Neural cell (in vitro differentiated cells): ENCODE measurements at regions not wholly inside any gene's neighbourhood (a gene's known extent, or its start where the extent isn't known, plus 50 kb on each side); places are given as distances from the start of the nearest gene placed in this dataset.
A peak's percentile ranks its signal among the peaks of the same experiment; 100 is the strongest.

Source experiments
- H2AFZ ChIP-seq: fragments of 200-600, 300-800 bp; sonication (generic), shearing (Covaris generic); 2 replicates; pipeline ENCODE4 v1.6.0; 2014; ENCODE audit warnings: low read depth, mild to moderate bottlenecking, antibody characterized with exemption, low read length, moderate library complexity
- H3F3A ChIP-seq: fragments of 200-600 bp; shearing (Covaris generic); 2 replicates; pipeline ENCODE4 v1.6.1; 2016; ENCODE audit warnings: mild to moderate bottlenecking, moderate library complexity, mixed read lengths, antibody characterized with exemption, low read length; ENCODE audit not compliant: insufficient read depth, poor library complexity, severe bottlenecking
- H3K27ac ChIP-seq: fragments of 200-600, 300-800 bp; sonication (generic), shearing (Covaris generic); 2 replicates; pipeline ENCODE4 v1.5.1; 2014; ENCODE audit warnings: mild to moderate bottlenecking, low read length, moderate library complexity
- H3K27me3 ChIP-seq: fragments of 300-800, 200-600 bp; sonication (generic), shearing (Covaris generic); 2 replicates; pipeline ENCODE4 v1.6.0; 2014; ENCODE audit warnings: mild to moderate bottlenecking, low read depth, low read length, moderate library complexity; ENCODE audit not compliant: insufficient read depth
- H3K36me3 ChIP-seq: fragments of 300-800, 200-600 bp; sonication (generic), shearing (Covaris generic); 2 replicates; pipeline ENCODE4 v1.5.1; 2014; ENCODE audit warnings: mild to moderate bottlenecking, antibody characterized with exemption, low read length, moderate library complexity; ENCODE audit not compliant: insufficient read depth
- H3K4me2 ChIP-seq: fragments of 300-800, 200-600 bp; sonication (generic), shearing (Covaris generic); 2 replicates; pipeline ENCODE4 v1.6.0; 2014; ENCODE audit warnings: mild to moderate bottlenecking, low read length
- H3K4me3 ChIP-seq: fragments of 300-800, 200-600 bp; sonication (generic), shearing (Covaris generic); 2 replicates; pipeline ENCODE4 v1.5.1; 2014; ENCODE audit warnings: mild to moderate bottlenecking, low read length, moderate library complexity
- H3K79me2 ChIP-seq: fragments of 200-600 bp; shearing (Covaris generic); replicated peaks from 2 replicates; pipeline ENCODE4 v1.6.0; 2014; ENCODE audit warnings: mild to moderate bottlenecking, low read length, moderate library complexity; ENCODE audit not compliant: insufficient read depth
- H3K9ac ChIP-seq: fragments of 300-800, 200-600 bp; sonication (generic), shearing (Covaris generic); 2 replicates; pipeline ENCODE4 v1.6.1; 2016; ENCODE audit warnings: mild to moderate bottlenecking, low read length, mixed read lengths
- H3K9me2 ChIP-seq: fragments of 200-600 bp; shearing (Covaris generic); 2 replicates; pipeline ENCODE4 v1.6.1; 2016; ENCODE audit warnings: mild to moderate bottlenecking, low read length, mixed read lengths; ENCODE audit not compliant: insufficient read depth
- H3K9me3 ChIP-seq: fragments of 200-600, 300-800 bp; sonication (generic), shearing (Covaris generic); 2 replicates; pipeline ENCODE4 v1.6.1; 2016; ENCODE audit warnings: mild to moderate bottlenecking, mixed run types, low read length, moderate library complexity, mixed read lengths
- H4K20me1 ChIP-seq: fragments of 200-600 bp; shearing (Covaris generic); 2 replicates; pipeline ENCODE4 v1.6.1; 2016; ENCODE audit warnings: mild to moderate bottlenecking, mixed run types; ENCODE audit not compliant: insufficient read depth
- CTCF ChIP-seq: fragments of 450-650 bp; IDR thresholded peaks from 2 replicates; pipeline ENCODE4 v1.5.1; 2014; ENCODE audit warnings: antibody characterized with exemption, mild to moderate bottlenecking, moderate library complexity; ENCODE audit not compliant: poor library complexity, severe bottlenecking
- EP300 ChIP-seq: fragments of 450-650 bp; conservative IDR thresholded peaks from 2 replicates; pipeline ENCODE4 v1.6.1; 2014; ENCODE audit warnings: antibody characterized with exemption, mild to moderate bottlenecking, moderate library complexity; ENCODE audit not compliant: poor library complexity, severe bottlenecking
- EZH2 ChIP-seq: fragments of 200-600, 300-800 bp; shearing (Covaris generic), sonication (generic); IDR thresholded peaks from 2 replicates; pipeline ENCODE4 v1.6.1; 2014; ENCODE audit warnings: antibody characterized with exemption, low read length, borderline replicate concordance, mild to moderate bottlenecking; ENCODE audit not compliant: insufficient read depth, poor library complexity, severe bottlenecking
- MXI1 ChIP-seq: fragments of 450-650 bp; conservative IDR thresholded peaks from 2 replicates; pipeline ENCODE4 v1.6.1; 2014; ENCODE audit warnings: antibody characterized with exemption, mild to moderate bottlenecking; ENCODE audit not compliant: poor library complexity, severe bottlenecking
- POLR2AphosphoS5 ChIP-seq: IDR thresholded peaks from 2 replicates; pipeline ENCODE4 v1.6.1; 2012
- RAD21 ChIP-seq: fragments of 450-650 bp; conservative IDR thresholded peaks from 2 replicates; pipeline ENCODE4 v1.6.1; 2014; ENCODE audit warnings: antibody characterized with exemption, mild to moderate bottlenecking, moderate library complexity
- SMC3 ChIP-seq: fragments of 450-650 bp; conservative IDR thresholded peaks from 2 replicates; pipeline ENCODE4 v1.6.1; 2014; ENCODE audit warnings: antibody characterized with exemption, mild to moderate bottlenecking, moderate library complexity; ENCODE audit not compliant: poor library complexity
- TAF1 ChIP-seq: IDR thresholded peaks from 2 replicates; pipeline ENCODE4 v1.6.1; 2012; ENCODE audit warnings: low read depth
- TF ChIP-seq, protein P1 (sequence below): IDR thresholded peaks from 2 replicates; pipeline ENCODE4 v1.6.1; 2012; ENCODE audit warnings: borderline replicate concordance

- no peak overlapping the region for H2AFZ ChIP-seq
- H3F3A ChIP-seq, result no peaks in the 10 kb centered on the region
- H3K9me2 ChIP-seq, result no peaks in the 10 kb centered on the region
- no peaks in the 10 kb centered on the region for H3K9me3 ChIP-seq
- H3K36me3 ChIP-seq, result no peaks in the 10 kb centered on the region
- no peaks in the 10 kb centered on the region for H4K20me1 ChIP-seq
- no peak overlapping the region for H3K4me3 ChIP-seq
- H3K79me2 ChIP-seq, result no peaks in the 10 kb centered on the region
- peak overlapping the region; percentile 43 for H3K27ac ChIP-seq
- no peak overlapping the region for H3K4me2 ChIP-seq
- TF ChIP-seq POLR2AphosphoS5 (peak; percentile 20), TAF1 (no peak), RAD21 (no peak), MXI1 (no peak), CTCF (no peak), SMC3 (no peak), EZH2 (no peak), EP300 (peak; percentile 34)
- TF ChIP-seq, protein P1, sequence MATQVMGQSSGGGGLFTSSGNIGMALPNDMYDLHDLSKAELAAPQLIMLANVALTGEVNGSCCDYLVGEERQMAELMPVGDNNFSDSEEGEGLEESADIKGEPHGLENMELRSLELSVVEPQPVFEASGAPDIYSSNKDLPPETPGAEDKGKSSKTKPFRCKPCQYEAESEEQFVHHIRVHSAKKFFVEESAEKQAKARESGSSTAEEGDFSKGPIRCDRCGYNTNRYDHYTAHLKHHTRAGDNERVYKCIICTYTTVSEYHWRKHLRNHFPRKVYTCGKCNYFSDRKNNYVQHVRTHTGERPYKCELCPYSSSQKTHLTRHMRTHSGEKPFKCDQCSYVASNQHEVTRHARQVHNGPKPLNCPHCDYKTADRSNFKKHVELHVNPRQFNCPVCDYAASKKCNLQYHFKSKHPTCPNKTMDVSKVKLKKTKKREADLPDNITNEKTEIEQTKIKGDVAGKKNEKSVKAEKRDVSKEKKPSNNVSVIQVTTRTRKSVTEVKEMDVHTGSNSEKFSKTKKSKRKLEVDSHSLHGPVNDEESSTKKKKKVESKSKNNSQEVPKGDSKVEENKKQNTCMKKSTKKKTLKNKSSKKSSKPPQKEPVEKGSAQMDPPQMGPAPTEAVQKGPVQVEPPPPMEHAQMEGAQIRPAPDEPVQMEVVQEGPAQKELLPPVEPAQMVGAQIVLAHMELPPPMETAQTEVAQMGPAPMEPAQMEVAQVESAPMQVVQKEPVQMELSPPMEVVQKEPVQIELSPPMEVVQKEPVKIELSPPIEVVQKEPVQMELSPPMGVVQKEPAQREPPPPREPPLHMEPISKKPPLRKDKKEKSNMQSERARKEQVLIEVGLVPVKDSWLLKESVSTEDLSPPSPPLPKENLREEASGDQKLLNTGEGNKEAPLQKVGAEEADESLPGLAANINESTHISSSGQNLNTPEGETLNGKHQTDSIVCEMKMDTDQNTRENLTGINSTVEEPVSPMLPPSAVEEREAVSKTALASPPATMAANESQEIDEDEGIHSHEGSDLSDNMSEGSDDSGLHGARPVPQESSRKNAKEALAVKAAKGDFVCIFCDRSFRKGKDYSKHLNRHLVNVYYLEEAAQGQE, result no peak
- no peaks in the 10 kb centered on the region for H3K27me3 ChIP-seq
- no peak overlapping the region for H3K9ac ChIP-seq
Measured at GRCh38 chr22:26827611-26828010, 170.2 kb downstream of the MIAT start.

GRCh38 chr22:26828311-26828710 is 170.9 kb downstream of the MIAT start:
- Histone ChIP-seq H4K20me1 (no peaks in the 10 kb centered on the region), H3F3A (no peaks in the 10 kb centered on the region), H3K9me2 (no peaks in the 10 kb centered on the region), H3K9ac (no peak overlapping the region), H3K4me3 (no peak overlapping the region), H3K9me3 (no peaks in the 10 kb centered on the region), H3K27ac (no peak overlapping the region), H3K4me2 (no peak overlapping the region), H3K27me3 (no peaks in the 10 kb centered on the region), H2AFZ (no peak overlapping the region), H3K79me2 (no peaks in the 10 kb centered on the region), H3K36me3 (no peaks in the 10 kb centered on the region)
- TF ChIP-seq EZH2 (no peak), CTCF (no peak), SMC3 (no peak), RAD21 (no peak), MXI1 (no peak), EP300 (no peak), TAF1 (no peak), POLR2AphosphoS5 (no peak)
- TF ChIP-seq, protein P1, result no peak
